ENCODE measurements at regions not wholly inside any gene's neighbourhood (a gene's known extent, or its start where the extent isn't known, plus 50 kb on each side); places are given as distances from the start of the nearest gene placed in this dataset.

- Histone ChIP-seq H3K79me2 (ENCODE audit: insufficient read depth, low read length) (no peaks in the 10 kb centered on the region), H3K4me2 (ENCODE audit: low read length) (no peak overlapping the region), H3K9me3 (ENCODE audit: insufficient read depth, low read depth, low read length) (no peaks in the 10 kb centered on the region), H3K4me3 (ENCODE audit: insufficient read depth, low read depth, low read length) (no peak overlapping the region), H3K36me3 (ENCODE audit: insufficient read depth, low read length) (no peaks in the 10 kb centered on the region), H2AFZ (ENCODE audit: low read depth, low read length) (no peak overlapping the region), H4K20me1 (ENCODE audit: insufficient read depth, low read length) (no peaks in the 10 kb centered on the region), H3K4me1 (ENCODE audit: insufficient read depth, low read length) (no peaks in the 10 kb centered on the region), H3K27ac (ENCODE audit: low read depth, low read length) (no peak overlapping the region), H3K27me3 (ENCODE audit: insufficient read depth, low read length) (no peaks in the 10 kb centered on the region), H3K9ac (ENCODE audit: low read length) (no peak overlapping the region)
- Mint-ChIP-seq H3K27ac (ENCODE audit: unreplicated experiment) (no peak overlapping the region), H3K9me3 (ENCODE audit: unreplicated experiment) (no peaks in the 10 kb centered on the region), H3K4me3 (ENCODE audit: unreplicated experiment) (no peak overlapping the region), H3K4me1 (ENCODE audit: low read depth, unreplicated experiment) (no peaks in the 10 kb centered on the region), H3K36me3 (ENCODE audit: low read depth, unreplicated experiment) (no peaks in the 10 kb centered on the region), H3K27me3 (ENCODE audit: low read depth, unreplicated experiment) (no peaks in the 10 kb centered on the region)
- FAIRE-seq (no peak), DNase-seq (ENCODE audit: low read depth) (no peak)
- TF ChIP-seq, protein P1, sequence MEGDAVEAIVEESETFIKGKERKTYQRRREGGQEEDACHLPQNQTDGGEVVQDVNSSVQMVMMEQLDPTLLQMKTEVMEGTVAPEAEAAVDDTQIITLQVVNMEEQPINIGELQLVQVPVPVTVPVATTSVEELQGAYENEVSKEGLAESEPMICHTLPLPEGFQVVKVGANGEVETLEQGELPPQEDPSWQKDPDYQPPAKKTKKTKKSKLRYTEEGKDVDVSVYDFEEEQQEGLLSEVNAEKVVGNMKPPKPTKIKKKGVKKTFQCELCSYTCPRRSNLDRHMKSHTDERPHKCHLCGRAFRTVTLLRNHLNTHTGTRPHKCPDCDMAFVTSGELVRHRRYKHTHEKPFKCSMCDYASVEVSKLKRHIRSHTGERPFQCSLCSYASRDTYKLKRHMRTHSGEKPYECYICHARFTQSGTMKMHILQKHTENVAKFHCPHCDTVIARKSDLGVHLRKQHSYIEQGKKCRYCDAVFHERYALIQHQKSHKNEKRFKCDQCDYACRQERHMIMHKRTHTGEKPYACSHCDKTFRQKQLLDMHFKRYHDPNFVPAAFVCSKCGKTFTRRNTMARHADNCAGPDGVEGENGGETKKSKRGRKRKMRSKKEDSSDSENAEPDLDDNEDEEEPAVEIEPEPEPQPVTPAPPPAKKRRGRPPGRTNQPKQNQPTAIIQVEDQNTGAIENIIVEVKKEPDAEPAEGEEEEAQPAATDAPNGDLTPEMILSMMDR (IDR thresholded peaks at IDR 0.05; ENCODE audit: insufficient read depth, low read depth, low read length) = no peak
- no peak for TF ChIP-seq EZH2 (IDR thresholded peaks at IDR 0.05; ENCODE audit: insufficient read depth, low read length)
Measured at GRCh38 chr2:150856596-150857281, 369.3 kb upstream of the RND3 start.

GRCh38 chr2:150853263-150853662 is 365.8 kb upstream of the RND3 start:
- FAIRE-seq = no peak
- Mint-ChIP-seq H3K27me3 (ENCODE audit: low read depth, unreplicated experiment) (no peaks in the 10 kb centered on the region), H3K9me3 (ENCODE audit: unreplicated experiment) (peaks cover 5% of the 10 kb centered on the region), H3K27ac (ENCODE audit: unreplicated experiment) (no peak overlapping the region), H3K4me1 (ENCODE audit: low read depth, unreplicated experiment) (no peaks in the 10 kb centered on the region), H3K36me3 (ENCODE audit: low read depth, unreplicated experiment) (no peaks in the 10 kb centered on the region), H3K4me3 (ENCODE audit: unreplicated experiment) (no peak overlapping the region)
- H3K9me3 ChIP-seq (ENCODE audit: insufficient read depth, low read depth, low read length) = peaks cover 2% of the 10 kb centered on the region
- H3K79me2 ChIP-seq (ENCODE audit: insufficient read depth, low read length) = no peaks in the 10 kb centered on the region
- no peaks in the 10 kb centered on the region for H4K20me1 ChIP-seq (ENCODE audit: insufficient read depth, low read length)
- no peak overlapping the region for H3K4me2 ChIP-seq (ENCODE audit: low read length)
- H3K36me3 ChIP-seq (ENCODE audit: insufficient read depth, low read length) = no peaks in the 10 kb centered on the region
- no peak overlapping the region for H3K27ac ChIP-seq (ENCODE audit: low read depth, low read length)
- no peak for DNase-seq (ENCODE audit: low read depth)
- no peak overlapping the region for H2AFZ ChIP-seq (ENCODE audit: low read depth, low read length)
- H3K4me1 ChIP-seq (ENCODE audit: insufficient read depth, low read length) = no peaks in the 10 kb centered on the region
- H3K4me3 ChIP-seq (ENCODE audit: insufficient read depth, low read depth, low read length) = no peak overlapping the region
- H3K9ac ChIP-seq (ENCODE audit: low read length) = no peak overlapping the region
- TF ChIP-seq, protein P1 (IDR thresholded peaks at IDR 0.05; ENCODE audit: insufficient read depth, low read depth, low read length) = no peak
- TF ChIP-seq EZH2 (IDR thresholded peaks at IDR 0.05; ENCODE audit: insufficient read depth, low read length) = no peak
- no peaks in the 10 kb centered on the region for H3K27me3 ChIP-seq (ENCODE audit: insufficient read depth, low read length)

DNA sequence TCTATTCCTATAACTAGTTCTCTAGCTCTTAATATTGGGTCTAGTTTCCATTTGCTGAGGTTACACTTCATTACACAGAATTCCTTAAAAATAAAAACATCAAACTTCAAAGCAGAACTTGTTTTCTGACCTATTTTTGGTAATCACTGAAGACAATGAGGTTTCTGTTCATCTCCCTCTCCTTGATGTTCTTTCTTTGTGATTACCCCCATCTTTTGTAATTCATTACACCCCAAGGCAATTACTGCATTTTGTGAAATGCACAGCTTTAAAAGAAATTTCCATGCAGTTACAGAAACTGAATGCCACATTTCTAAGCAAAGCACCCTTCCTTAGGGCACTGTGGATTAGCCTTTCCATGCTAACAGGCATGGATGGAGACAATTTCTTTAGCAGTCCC is 363.2 kb upstream of the RND3 start:
- no peaks in the 10 kb centered on the region for H3K27me3 Mint-ChIP-seq (ENCODE audit: low read depth, unreplicated experiment)
- Histone ChIP-seq H3K4me2 (ENCODE audit: low read length) (no peak overlapping the region), H3K4me1 (ENCODE audit: insufficient read depth, low read length) (no peaks in the 10 kb centered on the region), H3K36me3 (ENCODE audit: insufficient read depth, low read length) (no peaks in the 10 kb centered on the region), H3K9me3 (ENCODE audit: insufficient read depth, low read depth, low read length) (peaks cover 2% of the 10 kb centered on the region), H3K9ac (ENCODE audit: low read length) (no peak overlapping the region), H3K27me3 (ENCODE audit: insufficient read depth, low read length) (no peaks in the 10 kb centered on the region), H4K20me1 (ENCODE audit: insufficient read depth, low read length) (no peaks in the 10 kb centered on the region), H2AFZ (ENCODE audit: low read depth, low read length) (no peak overlapping the region), H3K79me2 (ENCODE audit: insufficient read depth, low read length) (no peaks in the 10 kb centered on the region), H3K27ac (ENCODE audit: low read depth, low read length) (no peak overlapping the region), H3K4me3 (ENCODE audit: insufficient read depth, low read depth, low read length) (no peak overlapping the region)
- H3K4me1 Mint-ChIP-seq (ENCODE audit: low read depth, unreplicated experiment) = no peaks in the 10 kb centered on the region
- H3K36me3 Mint-ChIP-seq (ENCODE audit: low read depth, unreplicated experiment) = no peaks in the 10 kb centered on the region
- FAIRE-seq (peak; percentile 9), DNase-seq (ENCODE audit: low read depth) (no peak)
- no peak overlapping the region for H3K27ac Mint-ChIP-seq (ENCODE audit: unreplicated experiment)
- peaks cover 5% of the 10 kb centered on the region for H3K9me3 Mint-ChIP-seq (ENCODE audit: unreplicated experiment)
- no peak overlapping the region for H3K4me3 Mint-ChIP-seq (ENCODE audit: unreplicated experiment)
- TF ChIP-seq EZH2 (IDR thresholded peaks at IDR 0.05; ENCODE audit: insufficient read depth, low read length) = no peak

Measured in astrocyte (in vitro differentiated cells and primary cell).